ENCODE measurements at regions not wholly inside any gene's neighbourhood (a gene's known extent, or its start where the extent isn't known, plus 50 kb on each side); places are given as distances from the start of the nearest gene placed in this dataset.

- H3K4me3 ChIP-seq (ENCODE audit: control insufficient read depth, low read depth, low read length), result no peak overlapping the region
- DNase-seq (ENCODE audit: low read depth), result no peak
- TF ChIP-seq, protein P1, sequence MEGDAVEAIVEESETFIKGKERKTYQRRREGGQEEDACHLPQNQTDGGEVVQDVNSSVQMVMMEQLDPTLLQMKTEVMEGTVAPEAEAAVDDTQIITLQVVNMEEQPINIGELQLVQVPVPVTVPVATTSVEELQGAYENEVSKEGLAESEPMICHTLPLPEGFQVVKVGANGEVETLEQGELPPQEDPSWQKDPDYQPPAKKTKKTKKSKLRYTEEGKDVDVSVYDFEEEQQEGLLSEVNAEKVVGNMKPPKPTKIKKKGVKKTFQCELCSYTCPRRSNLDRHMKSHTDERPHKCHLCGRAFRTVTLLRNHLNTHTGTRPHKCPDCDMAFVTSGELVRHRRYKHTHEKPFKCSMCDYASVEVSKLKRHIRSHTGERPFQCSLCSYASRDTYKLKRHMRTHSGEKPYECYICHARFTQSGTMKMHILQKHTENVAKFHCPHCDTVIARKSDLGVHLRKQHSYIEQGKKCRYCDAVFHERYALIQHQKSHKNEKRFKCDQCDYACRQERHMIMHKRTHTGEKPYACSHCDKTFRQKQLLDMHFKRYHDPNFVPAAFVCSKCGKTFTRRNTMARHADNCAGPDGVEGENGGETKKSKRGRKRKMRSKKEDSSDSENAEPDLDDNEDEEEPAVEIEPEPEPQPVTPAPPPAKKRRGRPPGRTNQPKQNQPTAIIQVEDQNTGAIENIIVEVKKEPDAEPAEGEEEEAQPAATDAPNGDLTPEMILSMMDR (IDR thresholded peaks at IDR 0.05; ENCODE audit: control insufficient read depth, insufficient read depth, low read depth, low read length, missing control alignments), result no peak
These were observed 233.6 kb downstream of the BRD1 start for GRCh38 chr22:49594078-49594477.

GRCh38 chr22:49593509-49593908 is 234.2 kb downstream of the BRD1 start:
- TF ChIP-seq, protein P1 (IDR thresholded peaks at IDR 0.05; ENCODE audit: control insufficient read depth, insufficient read depth, low read depth, low read length, missing control alignments), result no peak
- H3K4me3 ChIP-seq (ENCODE audit: control insufficient read depth, low read depth, low read length), result no peak overlapping the region
- DNase-seq (ENCODE audit: low read depth), result no peak

GRCh38 chr22:49592780-49593501 is 234.7 kb downstream of the BRD1 start:
- H3K4me3 ChIP-seq (ENCODE audit: control insufficient read depth, low read depth, low read length), result no peak overlapping the region
- TF ChIP-seq, protein P1 (IDR thresholded peaks at IDR 0.05; ENCODE audit: control insufficient read depth, insufficient read depth, low read depth, low read length, missing control alignments), result no peak
- no peak for DNase-seq (ENCODE audit: low read depth)

GRCh38 chr22:49590851-49591445 is 236.7 kb downstream of the BRD1 start:
- TF ChIP-seq, protein P1 (IDR thresholded peaks at IDR 0.05; ENCODE audit: control insufficient read depth, insufficient read depth, low read depth, low read length, missing control alignments), result no peak
- no peak for DNase-seq (ENCODE audit: low read depth)
- no peak overlapping the region for H3K4me3 ChIP-seq (ENCODE audit: control insufficient read depth, low read depth, low read length)

GRCh38 chr22:49590381-49590780 is 237.3 kb downstream of the BRD1 start:
- DNase-seq (ENCODE audit: low read depth), result no peak
- TF ChIP-seq, protein P1 (IDR thresholded peaks at IDR 0.05; ENCODE audit: control insufficient read depth, insufficient read depth, low read depth, low read length, missing control alignments), result no peak
- H3K4me3 ChIP-seq (ENCODE audit: control insufficient read depth, low read depth, low read length), result no peak overlapping the region

DNA sequence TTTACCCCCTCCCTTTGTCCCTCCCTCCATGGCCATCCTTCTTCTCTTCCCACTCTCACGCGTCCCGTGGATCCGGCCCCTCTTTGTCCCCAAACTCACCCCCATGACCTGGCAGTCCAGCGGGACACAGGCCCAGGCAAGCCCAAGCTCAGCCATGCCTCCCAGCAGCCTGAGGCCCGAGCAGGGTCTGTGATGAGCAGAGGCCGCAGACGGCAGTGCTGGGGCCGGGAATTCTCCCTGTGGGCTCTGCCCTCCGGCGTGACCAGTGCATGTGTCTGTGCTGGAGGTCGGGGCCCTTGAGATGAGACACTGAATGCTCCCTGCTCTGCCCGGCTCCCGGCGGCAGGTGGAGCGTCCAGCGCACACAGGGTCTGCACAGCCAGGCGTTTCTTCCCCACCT is 237.9 kb downstream of the BRD1 start:
- no peak for DNase-seq (ENCODE audit: low read depth)
- TF ChIP-seq, protein P1 (IDR thresholded peaks at IDR 0.05; ENCODE audit: control insufficient read depth, insufficient read depth, low read depth, low read length, missing control alignments), result no peak
- no peak overlapping the region for H3K4me3 ChIP-seq (ENCODE audit: control insufficient read depth, low read depth, low read length)

Measured in AG09309 (cell line).